Cerebellar cortex (tissue), 1 donor: ENCODE measurements at regions not wholly inside any gene's neighbourhood (a gene's known extent, or its start where the extent isn't known, plus 50 kb on each side); places are given as distances from the start of the nearest gene placed in this dataset.
A peak's percentile ranks its signal among the peaks of the same experiment; 100 is the strongest.

Source experiments
- DNase-seq: peaks from one replicate; pipeline ENCODE4 v3.0.0-alpha.2; 2015; ENCODE audit warnings: low spot score

- no peak for DNase-seq
Measured at GRCh38 chr10:125513429-125514182, 169.4 kb downstream of the TEX36 start.

DNA sequence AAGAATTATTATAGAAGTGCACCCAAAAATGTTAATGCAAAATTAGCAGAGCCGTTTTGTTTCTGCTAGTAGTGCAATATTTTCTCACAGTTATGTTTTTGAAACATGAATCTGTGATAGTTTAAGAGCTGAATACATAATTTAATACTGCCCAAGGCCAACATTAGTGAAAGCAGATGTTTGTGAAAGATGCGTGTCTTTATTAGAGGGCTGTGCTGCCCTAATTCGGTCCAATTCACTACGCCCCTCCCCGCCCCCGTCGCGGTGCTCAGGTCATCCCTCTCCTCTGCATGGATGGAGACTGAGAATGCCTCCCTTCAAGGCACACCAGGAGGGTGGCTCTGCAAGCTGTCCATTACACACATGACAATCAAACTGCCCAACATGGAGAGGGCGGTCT lies 172.0 kb downstream of the TEX36 start:
- DNase-seq: no peak

DNA sequence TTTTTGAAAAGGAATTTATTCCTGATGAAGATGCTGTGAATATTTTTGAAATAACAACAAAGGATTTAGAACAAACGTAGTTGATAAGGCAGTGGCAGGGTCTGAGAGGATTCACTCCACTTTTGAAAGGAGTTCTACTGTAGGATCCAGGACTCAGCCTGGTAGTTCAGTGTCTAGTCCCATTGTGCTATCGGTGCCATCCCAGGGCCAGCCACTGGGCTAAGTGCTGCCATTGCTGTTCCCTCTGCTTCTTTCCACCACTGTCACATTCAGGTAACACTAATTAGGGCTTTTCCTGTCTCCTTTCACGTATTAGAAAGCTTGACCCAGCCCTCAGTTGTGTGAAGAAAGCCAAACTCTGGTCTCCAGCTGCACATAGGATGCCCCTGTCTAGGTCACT lies 177.3 kb downstream of the TEX36 start:
- DNase-seq: no peak

DNA sequence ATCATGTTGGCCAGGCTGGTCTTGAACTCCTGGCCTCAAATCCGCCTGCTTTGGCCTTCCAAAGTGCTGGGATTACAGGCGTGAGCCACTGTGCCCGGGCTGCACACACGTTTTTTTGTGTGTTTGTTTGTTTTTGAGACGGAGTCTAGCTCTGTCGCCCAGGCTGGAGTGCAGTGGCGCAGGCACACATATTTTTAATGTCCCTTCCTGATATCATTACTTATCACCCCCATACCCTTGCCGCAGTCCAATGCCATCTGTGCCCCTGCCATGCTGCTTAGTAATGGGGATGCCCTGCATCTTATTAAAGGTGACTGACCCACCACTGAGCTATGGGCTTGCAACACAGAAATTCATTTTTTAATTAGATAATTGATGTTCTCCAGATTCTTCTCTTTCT lies 180.7 kb downstream of the TEX36 start:
- DNase-seq: no peak

DNA sequence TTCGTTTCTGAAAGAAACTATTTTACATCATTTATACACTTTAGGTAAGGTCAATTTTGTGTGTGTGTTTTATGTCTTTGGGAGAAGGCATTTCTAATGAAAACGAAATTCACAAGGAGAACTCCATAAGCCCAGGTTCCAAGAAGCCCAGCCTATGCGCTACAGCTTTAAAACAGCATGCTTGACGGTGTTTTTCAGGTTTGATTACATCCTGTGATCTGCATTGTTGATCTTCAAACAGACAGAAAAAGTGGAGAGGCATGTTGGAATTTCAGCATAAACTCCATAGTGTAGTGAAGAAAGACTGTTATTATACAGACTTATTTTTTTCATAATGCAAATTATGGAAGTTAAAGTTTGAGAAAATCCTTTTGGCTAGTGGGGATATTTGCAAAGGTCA lies 187.6 kb downstream of the TEX36 start:
- no peak for DNase-seq

- peak; percentile 38 for DNase-seq
Measured at GRCh38 chr10:125494651-125495239, 188.2 kb downstream of the TEX36 start.

GRCh38 chr10:125491381-125491780 lies 191.6 kb downstream of the TEX36 start:
- no peak for DNase-seq

DNA sequence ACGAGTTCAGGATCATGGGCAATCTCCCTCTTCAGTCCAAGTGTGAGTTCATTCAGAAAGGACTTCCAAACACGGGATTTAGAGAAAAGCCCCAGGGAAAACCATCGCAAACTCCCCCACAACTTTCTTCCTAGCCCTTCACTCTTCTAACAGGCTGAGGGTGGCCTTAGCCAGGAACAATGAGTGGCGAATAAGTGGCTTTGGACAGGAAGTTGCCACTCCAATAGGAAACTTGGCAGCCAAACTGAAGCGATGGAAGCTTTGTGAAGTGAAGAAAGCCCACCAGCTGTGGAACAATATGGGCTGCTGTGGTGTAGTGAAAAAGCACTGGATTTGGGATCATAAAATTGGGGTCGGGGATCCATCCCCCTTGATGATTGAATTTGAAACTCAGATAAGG lies 193.2 kb downstream of the TEX36 start:
- no peak for DNase-seq

DNA sequence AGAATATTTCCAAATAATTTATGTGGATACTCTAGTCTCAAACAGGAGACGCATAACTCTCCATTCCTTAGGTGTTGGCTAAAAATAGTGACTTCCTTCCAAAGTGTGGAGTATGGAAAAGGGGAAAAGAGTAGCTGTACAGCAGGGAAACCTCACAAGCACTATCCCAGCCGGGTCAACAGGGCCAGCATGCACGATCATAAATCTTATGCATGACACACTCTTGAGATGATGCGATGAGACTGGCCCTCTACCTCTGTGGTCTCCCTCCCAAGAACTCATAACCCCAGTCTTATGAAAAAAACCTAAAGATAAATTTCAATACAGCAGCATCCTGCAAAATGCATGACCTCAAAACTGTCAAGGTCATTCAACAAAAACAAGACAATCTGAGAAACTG lies 197.3 kb downstream of the TEX36 start:
- DNase-seq: no peak

GRCh38 chr10:125484035-125484732 lies 198.8 kb downstream of the TEX36 start:
- no peak for DNase-seq

DNA sequence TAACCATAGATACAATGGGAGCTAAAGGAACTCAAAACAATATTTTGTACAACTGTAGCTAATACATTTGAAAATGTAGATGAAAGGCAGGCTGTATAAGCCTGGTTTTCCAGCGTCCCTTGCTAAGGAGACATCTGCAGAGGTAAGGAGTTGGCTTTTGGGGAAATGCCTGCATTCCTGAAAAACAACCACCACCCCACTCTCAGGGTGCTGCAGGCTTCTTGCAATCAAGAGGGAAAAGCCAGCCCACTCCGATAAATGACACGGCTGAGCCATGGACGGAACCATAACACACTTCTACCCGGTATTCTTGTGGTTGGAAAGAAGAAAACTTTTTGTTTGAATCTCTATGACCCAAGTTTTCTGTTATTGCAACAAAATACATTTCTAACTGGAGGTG lies 200.3 kb downstream of the TEX36 start:
- DNase-seq: no peak

DNA sequence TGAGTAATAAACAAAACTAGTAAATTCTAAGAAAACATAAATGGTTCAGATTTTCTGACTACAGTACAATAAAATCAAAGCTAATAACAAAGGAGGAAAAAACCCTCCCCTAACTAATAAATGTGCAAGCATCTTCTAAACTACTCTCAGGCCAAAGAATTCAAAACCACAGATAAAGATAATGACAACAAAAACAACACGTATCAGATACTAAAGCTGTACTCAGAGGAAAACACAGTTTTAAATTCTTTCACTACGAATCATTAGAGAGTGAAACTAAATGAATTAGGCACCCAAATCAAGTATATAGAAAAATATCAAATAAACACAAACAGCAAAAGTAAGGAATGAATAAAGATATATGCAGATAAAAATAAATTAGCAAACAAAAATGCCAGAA lies 200.9 kb downstream of the TEX36 start:
- no peak for DNase-seq

- DNase-seq: no peak
Measured at GRCh38 chr10:125479059-125479458, 203.9 kb downstream of the TEX36 start.

DNA sequence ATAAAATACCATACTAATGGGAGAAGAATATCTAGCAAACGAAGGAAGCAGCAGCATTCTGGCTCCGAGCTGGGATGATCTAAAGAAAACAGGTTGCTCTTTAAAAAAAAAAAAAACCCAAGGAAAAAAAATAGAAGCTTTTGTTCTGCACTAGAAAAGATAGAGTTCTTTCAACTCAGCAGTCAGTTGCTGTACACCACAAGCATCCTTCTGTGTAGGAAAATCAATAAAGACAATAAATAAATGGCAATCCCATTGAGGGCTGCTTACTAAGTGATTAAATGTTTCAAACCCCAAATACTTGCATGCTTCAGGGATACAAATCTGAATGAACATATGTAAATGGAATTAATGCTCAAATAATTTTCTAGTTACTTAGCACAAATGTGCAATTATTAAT lies 207.1 kb downstream of the TEX36 start:
- DNase-seq: no peak

DNA sequence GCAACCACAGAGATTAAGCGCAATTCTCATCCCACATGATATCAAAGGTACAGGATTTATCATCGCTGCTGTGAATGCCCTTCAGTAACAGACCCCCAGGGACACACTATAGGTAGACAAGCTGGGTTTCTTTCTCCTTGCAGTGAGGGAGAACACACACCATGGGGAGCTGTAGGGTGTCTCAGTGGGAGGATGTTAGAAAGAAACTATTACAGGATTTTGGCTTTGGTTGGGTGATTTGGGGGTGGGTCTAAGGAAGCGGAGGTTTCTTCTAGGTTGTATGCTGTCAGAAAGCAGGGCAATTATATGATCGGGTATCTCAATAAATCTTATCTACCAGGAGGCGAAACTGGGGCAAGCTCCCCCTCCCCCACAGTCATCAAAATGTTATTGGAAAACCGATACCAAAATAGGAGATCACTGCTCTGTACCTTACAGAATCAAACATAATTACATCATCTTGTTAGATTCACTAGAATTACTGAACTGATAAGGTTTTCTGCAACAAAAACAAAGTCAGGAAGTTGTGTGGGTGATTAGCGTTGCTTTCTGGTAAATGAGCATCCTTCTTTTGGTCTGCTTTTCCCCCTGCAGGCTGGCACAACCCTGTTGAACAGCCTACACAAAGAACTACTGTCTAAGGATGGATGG lies 209.7 kb downstream of the TEX36 start:
- DNase-seq: no peak

- no peak for DNase-seq
Measured at GRCh38 chr10:125472010-125472607, 210.9 kb downstream of the TEX36 start.

GRCh38 chr10:125468278-125468677 lies 214.7 kb downstream of the TEX36 start:
- DNase-seq: peak; percentile 31

- no peak for DNase-seq
Measured at GRCh38 chr10:125466685-125467084, 216.3 kb downstream of the TEX36 start.

GRCh38 chr10:125462845-125463244 lies 220.1 kb downstream of the TEX36 start:
- DNase-seq: no peak

DNA sequence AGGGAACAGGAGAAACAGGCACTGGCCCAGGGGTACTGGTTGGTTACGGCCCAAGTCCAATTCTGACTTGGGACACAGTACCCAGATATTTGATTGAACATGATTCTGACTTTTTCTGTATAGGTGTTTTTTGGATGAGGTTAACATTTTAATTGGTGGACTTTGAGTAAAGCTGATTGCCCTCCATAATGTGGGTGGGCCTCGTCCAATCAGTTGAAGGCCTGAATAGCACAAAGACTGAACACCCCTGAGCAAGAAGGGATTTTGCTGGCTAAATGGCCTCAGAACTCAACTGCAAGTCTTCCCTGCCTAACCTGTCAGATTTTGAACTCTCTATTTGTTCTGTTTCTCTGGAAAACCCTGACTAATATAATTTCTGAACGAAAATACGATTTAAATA lies 222.6 kb downstream of the TEX36 start:
- DNase-seq: no peak

DNA sequence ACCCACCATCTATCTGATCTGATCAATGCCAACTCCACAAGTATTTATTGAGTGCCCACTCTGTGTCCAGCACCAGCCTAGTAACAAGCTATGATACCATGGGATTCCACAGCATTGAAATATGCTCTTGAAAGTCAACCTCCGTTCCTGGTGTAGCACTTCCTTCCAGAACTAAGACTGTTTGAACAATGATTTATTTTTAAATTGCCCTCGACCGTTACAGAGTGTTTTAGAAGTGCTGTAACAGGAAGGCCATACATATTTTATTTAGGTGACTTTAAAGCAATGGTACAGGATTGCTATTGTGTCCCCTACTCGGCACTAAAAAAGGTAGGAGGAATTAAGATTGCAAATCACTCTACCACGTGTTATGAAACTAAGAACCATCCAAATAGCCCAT lies 225.6 kb downstream of the TEX36 start:
- no peak for DNase-seq

GRCh38 chr10:125455855-125456254 lies 227.1 kb downstream of the TEX36 start:
- DNase-seq: no peak
